ENCODE measurements at regions not wholly inside any gene's neighbourhood (a gene's known extent, or its start where the extent isn't known, plus 50 kb on each side); places are given as distances from the start of the nearest gene placed in this dataset.

DNA sequence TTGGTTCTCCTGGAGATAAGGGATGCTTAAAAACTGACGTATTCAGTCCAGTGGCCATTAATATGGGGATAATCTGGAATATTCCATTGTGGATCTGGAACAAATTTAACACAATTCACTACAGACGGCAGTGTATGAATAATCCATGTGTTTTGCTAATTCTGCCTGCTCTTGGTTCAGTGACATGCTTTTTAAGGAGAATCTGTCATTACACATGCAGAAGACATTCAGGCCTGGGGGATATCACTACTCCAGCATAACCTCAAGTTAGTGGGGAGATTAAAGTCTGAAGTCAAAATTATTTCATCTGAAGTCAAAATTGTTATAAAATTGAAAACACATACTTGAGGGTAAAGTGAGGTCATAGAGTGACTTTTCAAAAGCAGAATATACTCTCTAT is 789.3 kb downstream of the USP25 start:
- DNase-seq = no peak

- no peak for DNase-seq
These were observed 789.9 kb downstream of the USP25 start for GRCh38 chr21:16519644-16520043.

DNA sequence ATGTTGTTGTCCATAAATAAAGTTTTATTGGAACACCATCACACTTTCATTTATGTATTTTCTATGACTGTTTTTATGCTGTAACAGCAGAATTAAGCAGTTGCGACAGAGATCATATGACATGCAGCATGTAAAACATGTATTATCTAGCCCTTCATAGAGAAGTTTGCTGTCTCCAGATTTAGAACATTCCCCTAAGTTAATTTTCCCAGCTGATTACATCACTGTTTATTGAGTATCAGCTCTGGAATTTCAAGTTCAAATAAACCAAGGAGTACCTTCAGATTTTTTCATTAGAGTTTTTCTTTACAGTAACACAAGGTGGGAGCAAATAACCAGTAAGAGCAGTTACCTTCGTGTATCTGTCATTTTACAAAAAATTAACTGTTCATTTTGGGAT is 792.8 kb downstream of the USP25 start:
- DNase-seq = no peak

DNA sequence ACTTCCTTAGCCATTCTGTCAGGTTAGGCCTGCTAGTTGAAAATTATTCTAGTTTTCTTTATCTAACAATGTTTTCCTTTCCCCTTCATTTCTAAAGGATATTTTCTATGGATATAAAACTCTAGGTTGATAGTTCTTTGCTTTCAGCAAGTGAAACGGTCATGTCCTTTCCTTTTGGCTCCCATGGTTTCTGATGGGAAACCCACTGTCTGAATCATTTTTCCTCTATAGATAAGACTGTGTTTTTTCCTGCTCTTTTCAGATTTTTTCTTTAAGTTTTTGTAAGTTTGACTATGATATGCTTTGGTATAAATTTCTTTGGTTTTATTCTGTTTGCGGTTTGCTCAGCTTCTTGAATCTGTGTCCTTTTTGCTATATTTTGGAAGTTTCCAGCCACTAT is 800.9 kb downstream of the USP25 start:
- DNase-seq = no peak

- no peak for DNase-seq
These were observed 803.1 kb downstream of the USP25 start for GRCh38 chr21:16532840-16533239.

DNA sequence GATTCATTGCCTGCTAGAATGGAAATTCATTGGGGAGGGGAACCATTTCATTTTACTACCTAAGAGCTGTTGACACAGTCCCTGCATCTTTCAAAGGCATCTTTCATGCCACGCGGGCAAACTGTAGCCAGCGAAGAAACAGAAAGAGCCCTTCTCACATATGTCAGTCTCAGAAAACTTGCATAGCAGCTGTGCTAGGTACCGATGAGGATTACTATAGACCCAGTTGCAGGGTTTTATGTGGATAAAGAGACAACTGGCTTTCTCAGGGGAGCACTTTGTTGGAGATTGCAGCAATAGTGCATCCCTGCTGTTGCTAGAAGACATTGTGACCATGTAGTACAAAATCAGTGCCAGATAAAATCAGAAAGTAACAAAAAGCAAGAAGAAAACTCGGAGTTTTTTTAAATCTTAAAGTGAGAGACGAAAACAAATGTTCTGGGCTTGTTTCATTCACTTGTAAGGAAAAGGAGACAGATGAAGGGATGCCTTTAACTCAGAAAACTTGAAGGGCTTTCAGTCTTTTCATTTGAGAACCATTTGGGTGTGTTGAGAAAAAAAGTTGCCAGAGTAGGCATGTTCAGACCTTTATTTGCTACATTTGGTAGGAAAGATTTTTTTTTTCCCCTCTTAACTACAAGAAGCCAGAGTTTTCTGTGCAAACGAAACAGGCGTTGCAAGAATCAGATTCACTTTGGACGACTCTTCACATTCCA is 804.1 kb downstream of the USP25 start:
- DNase-seq = no peak

DNA sequence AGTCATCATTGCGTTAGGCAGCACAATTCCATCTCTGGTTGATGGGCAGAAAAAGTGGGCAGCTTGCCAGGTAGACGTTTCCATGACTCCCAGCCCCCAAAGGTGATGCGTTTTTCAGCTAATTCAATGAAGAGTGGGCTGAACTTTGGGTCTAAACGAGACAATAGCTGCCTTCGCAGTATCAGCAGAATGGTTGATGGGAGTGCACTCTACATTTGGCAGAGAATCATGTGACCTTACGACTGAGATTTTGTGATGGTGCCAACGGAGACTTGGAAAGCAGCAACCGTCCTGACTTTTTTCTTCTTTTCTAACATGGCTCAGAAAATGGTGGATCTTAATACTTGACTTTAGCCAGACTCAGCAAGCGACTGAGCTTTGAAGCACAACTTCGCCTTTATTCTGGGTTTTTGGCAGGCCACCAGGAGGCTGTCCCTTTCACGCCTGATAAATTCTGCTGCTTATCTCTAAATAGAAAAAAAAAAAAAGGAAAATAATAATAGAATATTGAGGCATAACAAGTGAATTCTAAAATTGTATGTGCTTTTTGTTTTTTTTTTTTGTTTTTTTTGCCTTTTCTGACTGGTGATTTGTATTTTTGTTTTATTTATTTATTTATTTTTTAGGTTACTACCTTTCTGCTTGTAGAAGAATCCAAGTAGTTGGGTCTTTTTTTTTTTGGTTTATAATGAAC is 804.8 kb downstream of the USP25 start:
- DNase-seq = peak; percentile 1

DNA sequence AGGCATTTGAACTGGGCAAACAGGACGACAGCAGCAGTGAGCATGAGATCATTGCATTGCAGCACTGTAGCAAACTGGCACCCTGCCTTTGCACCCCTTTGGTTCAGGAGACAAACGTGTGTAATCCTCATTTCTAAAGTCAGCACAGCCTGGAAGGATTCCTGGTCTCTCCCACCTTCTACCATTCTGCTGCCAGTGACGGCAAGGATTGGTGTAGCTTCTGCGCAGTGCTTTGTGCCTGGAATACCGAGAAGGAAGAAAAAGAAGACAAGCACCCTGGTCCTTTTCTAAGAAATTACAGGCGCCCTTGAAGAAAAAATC is 805.3 kb downstream of the USP25 start:
- no peak for DNase-seq

GRCh38 chr21:16535626-16536025 is 805.8 kb downstream of the USP25 start:
- DNase-seq = no peak

DNA sequence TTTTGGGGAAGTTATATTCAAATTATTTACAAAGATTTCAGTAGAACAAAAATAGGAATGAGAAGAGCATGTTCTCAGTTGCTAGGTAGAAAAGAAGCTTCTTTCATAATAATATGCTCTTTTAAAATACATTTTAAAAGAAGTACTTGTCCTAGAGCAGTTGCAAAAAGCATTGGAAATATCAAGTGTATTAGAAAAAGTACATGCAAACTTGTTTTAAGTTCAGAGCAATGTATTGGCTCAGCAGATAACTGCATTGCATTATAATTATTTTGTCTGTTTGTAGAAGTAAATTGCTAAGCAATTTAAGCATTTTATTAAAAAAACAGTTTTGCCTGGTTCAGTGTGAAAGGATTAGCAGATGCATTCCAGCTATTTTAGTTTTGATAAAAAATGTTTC is 806.4 kb downstream of the USP25 start:
- no peak for DNase-seq

DNA sequence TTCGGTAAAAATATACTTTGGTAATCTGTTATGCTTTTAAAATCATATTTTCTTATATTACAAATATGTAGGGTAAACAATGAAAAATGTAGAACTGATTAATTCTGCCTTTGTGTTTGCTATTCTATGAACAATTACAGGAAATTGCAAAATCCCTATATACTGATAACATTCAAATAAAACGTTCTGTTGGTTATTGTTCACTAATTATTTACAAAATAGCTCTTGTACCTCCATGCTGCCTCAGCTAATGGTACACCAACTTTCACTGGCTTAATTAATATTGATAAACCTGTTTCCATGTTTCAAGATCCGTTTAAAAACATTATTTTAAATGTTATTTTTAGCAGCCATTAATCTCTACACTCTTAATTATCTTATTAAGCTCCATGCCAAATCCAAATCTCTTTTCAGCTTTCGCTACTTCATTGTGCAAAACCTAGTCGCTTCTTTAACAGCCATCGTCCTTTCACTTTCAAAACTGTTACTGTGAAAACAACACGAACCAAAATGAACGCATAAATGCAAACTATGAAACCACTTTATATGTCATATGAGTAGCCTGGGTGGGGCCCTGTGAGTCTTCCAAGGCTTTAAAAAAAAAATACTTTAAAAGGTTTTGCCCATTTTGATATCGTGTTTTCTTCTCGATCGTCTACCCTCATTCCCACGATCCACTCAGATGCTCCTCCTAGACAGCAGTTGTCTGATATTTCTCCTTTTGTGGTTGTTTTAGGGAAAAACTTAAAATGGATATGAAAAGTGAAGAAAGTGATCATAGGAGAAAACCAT is 807.1 kb downstream of the USP25 start:
- DNase-seq = no peak

DNA sequence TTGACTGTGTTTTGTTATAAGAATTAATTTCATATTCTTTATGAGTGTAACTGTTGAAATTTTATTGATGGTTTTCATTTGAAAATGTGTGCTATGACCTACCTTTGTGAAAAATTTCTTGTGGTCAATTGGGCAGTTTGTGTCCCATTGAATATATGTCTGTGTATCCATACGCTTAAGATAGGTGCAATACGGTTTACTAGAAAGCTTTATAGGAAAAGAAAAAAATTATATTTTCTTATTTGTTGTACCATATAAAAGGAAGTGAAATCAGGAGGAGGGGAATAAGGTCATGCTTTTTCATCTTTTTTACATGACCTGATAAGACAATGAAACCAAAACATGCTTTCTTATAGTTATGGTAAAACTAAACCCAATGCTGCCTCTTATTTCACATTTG is 807.7 kb downstream of the USP25 start:
- DNase-seq = no peak

DNA sequence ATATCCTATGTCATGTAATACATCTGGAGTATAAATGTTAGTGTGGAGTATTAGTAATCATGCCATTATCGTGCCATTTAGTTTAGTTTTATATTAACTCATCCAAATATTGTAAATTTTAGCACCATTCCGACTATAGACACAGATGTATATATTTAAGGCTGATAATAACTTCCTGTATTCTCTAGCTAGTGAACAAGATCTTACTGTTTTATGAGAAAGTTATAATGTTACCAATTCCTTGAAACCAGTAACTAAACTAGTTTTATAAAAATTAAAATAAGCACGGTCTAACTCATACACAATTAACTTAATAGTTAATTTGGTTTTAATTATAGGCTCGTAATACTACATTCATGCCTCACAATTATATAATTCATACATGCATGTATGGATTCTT is 808.6 kb downstream of the USP25 start:
- no peak for DNase-seq

- no peak for DNase-seq
These were observed 809.2 kb downstream of the USP25 start for GRCh38 chr21:16538936-16539440.

- no peak for DNase-seq
These were observed 811.4 kb downstream of the USP25 start for GRCh38 chr21:16540966-16541727.

- DNase-seq = no peak
These were observed 820.3 kb downstream of the USP25 start for GRCh38 chr21:16550118-16550517.

DNA sequence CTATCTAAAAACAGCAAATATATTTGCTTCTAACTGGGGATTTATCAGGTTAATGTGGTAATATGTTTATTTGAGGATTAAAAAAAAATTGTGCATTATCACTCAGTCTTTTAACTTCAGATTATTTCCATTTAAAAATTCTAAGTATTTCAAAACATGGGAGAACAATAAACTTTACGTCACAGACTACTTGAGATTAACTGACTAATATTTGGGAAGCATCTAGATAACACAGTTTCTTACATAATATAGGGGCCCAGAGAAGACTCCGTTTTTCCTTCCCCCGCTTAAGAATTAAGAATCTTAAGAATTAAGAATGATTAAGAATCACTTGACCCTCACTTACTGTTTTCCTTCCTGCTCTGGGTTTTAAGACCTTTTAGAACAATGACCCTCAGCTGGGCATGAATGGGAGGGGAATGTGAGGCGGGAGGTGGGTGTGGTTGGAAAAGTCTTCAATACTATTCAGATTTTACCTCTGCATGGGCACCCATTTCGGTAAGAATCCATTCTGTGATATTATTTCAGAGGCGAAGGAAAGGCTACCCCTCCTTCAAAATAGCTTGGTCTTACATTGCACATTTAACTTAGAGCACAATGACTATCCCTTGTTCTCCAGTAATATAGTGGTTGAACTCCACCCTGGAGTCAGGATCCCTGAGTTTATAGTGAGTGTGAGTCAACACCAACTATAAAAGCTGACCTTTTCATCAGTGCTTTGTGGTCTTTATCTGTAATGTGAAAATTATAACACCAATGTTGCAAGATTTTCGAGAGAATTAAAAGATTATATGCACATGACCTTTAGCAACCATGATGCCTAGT is 821.3 kb downstream of the USP25 start:
- DNase-seq = no peak

GRCh38 chr21:16552880-16553279 is 823.1 kb downstream of the USP25 start:
- DNase-seq = no peak

DNA sequence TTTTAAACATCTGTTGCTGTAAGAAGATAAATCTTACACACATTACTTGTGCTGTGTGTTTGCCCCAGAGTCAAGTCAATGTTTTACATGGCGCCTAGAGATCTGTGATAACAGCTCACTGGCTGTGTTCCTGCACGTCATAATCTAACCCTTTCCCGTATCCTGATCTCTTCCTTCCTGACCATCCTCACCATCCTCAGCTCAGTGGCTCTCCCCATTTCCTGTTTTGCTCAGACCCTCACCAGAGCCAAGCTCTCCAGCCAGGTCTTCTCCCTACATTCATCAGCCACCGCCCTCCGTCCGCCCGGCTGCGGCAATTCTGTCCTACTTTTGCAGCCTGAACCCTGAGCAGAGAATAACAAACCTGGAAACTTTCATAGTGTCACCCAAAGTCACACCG is 824.7 kb downstream of the USP25 start:
- no peak for DNase-seq

DNA sequence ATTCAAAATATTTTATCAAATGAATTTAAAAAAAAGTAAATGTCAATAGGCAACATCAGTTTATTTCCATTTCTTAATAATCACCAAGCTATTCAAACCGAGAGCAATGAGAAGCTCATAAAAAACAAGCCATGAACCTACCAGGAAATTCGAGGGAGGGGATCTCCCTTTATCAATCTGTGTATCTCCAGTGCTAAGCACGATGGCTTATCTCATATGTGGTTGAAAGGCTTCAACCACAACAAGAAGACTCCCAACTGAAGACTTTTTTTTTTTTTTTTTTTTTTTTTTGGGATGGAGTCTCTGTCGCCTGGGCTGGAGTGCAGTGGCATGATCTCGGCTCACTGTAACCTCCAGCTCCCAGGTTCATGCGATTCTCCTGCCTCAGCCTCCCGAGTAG is 833.3 kb downstream of the USP25 start:
- DNase-seq = no peak

GRCh38 chr21:16563795-16564194 is 834.0 kb downstream of the USP25 start:
- DNase-seq = no peak

- no peak for DNase-seq
These were observed 838.5 kb downstream of the USP25 start for GRCh38 chr21:16568244-16568643.
